ENCODE measurements at regions not wholly inside any gene's neighbourhood (a gene's known extent, or its start where the extent isn't known, plus 50 kb on each side); places are given as distances from the start of the nearest gene placed in this dataset.

DNA sequence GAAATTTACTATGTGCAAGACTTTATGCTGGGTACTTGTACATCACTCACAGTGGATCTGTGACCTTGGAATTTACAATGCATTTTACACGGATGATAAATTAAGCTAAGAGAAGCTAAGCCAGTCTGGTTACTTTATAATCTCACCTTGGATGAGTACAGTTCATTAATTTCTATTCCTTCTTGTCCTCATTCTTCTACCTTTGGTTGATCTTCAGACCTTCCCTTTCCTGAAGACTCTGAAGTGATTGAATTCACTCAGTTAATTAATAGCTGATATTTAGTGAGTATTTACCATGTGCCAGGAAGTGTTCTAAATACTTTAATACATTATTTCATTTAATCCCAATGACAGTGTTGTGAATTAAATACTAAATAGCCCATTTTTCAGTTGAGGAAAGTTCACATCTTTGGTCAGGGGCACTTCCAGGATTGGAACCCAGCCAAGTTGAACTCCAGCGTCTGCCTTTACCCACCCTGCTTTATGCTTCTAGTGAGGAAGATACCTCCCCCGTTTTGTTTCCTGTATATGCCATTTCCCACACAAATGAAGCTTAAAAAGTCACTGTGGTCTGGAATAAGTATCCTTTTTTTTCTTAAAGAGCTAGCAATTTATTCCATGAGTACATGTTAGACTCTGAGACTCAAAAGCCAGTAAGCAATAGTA, 146.6 kb downstream of the TLR5 start:
- TF ChIP-seq, protein P1, sequence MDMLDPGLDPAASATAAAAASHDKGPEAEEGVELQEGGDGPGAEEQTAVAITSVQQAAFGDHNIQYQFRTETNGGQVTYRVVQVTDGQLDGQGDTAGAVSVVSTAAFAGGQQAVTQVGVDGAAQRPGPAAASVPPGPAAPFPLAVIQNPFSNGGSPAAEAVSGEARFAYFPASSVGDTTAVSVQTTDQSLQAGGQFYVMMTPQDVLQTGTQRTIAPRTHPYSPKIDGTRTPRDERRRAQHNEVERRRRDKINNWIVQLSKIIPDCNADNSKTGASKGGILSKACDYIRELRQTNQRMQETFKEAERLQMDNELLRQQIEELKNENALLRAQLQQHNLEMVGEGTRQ (IDR thresholded peaks at IDR 0.05; ENCODE audit: borderline replicate concordance, low read depth, low read length): no peak
- TF ChIP-seq SMC3 (IDR thresholded peaks at IDR 0.05; ENCODE audit: low read depth, low read length) (no peak), EZH2phosphoT487 (IDR thresholded peaks at IDR 0.05; ENCODE audit: borderline replicate concordance, low read depth) (no peak), RCOR1 (IDR thresholded peaks at IDR 0.05; ENCODE audit: low read length) (no peak), MXI1 (IDR thresholded peaks at IDR 0.05; ENCODE audit: low read depth, low read length) (no peak), POLR2AphosphoS5 (IDR thresholded peaks at IDR 0.05; ENCODE audit: low read depth, low read length) (no peak), RAD21 (IDR thresholded peaks at IDR 0.05; ENCODE audit: low read length) (no peak), RXRA (IDR thresholded peaks at IDR 0.05; ENCODE audit: borderline replicate concordance, low read depth) (no peak), YY1 (IDR thresholded peaks at IDR 0.05; ENCODE audit: low read depth) (no peak)
- TF ChIP-seq, protein P2, sequence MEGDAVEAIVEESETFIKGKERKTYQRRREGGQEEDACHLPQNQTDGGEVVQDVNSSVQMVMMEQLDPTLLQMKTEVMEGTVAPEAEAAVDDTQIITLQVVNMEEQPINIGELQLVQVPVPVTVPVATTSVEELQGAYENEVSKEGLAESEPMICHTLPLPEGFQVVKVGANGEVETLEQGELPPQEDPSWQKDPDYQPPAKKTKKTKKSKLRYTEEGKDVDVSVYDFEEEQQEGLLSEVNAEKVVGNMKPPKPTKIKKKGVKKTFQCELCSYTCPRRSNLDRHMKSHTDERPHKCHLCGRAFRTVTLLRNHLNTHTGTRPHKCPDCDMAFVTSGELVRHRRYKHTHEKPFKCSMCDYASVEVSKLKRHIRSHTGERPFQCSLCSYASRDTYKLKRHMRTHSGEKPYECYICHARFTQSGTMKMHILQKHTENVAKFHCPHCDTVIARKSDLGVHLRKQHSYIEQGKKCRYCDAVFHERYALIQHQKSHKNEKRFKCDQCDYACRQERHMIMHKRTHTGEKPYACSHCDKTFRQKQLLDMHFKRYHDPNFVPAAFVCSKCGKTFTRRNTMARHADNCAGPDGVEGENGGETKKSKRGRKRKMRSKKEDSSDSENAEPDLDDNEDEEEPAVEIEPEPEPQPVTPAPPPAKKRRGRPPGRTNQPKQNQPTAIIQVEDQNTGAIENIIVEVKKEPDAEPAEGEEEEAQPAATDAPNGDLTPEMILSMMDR (IDR thresholded peaks at IDR 0.05): no peak
